Vagina (tissue), 2 donors: ENCODE measurements at regions not wholly inside any gene's neighbourhood (a gene's known extent, or its start where the extent isn't known, plus 50 kb on each side); places are given as distances from the start of the nearest gene placed in this dataset.

Experiments
- CTCF ChIP-seq, 3 experiments: fragments of 450-650 bp in 2 of 3; fragments of 200-600 bp in 1 of 3; sonication (generic) in 1 of 3; IDR thresholded peaks; one replicate each; pipeline ENCODE4 v1.5.1; 2017 to 2019; ENCODE audit warnings: antibody characterized with exemption in 3 of 3, mild to moderate bottlenecking in 2 of 3, moderate library complexity in 2 of 3
- POLR2A ChIP-seq, 2 donors: fragments of 450-650 bp; IDR thresholded peaks; one replicate each; pipeline ENCODE4 v1.6.1; 2017; ENCODE audit warnings: antibody characterized with exemption in 2 of 2, mild to moderate bottlenecking in 2 of 2, moderate library complexity in 2 of 2
- POLR2AphosphoS5 ChIP-seq, 2 donors: sonication (generic); formaldehyde crosslinking; IDR thresholded peaks; one replicate each; pipeline ENCODE4 v1.9.0; 2017; ENCODE audit warnings: antibody characterized with exemption in 2 of 2, mild to moderate bottlenecking in 2 of 2, low read depth in 1 of 2; ENCODE audit not compliant: insufficient read depth in 1 of 2

GRCh38 chr7:125828153-125828700 lies 898.6 kb upstream of the POT1 start:
- TF ChIP-seq CTCF (IDR thresholded peaks at IDR 0.05) (no peak), POLR2A (IDR thresholded peaks at IDR 0.05) (no peak), POLR2AphosphoS5 (IDR thresholded peaks at IDR 0.05; ENCODE audit: insufficient read depth in 1 of 2, low read depth in 1 of 2) (no peak)
